ENCODE measurements at regions not wholly inside any gene's neighbourhood (a gene's known extent, or its start where the extent isn't known, plus 50 kb on each side); places are given as distances from the start of the nearest gene placed in this dataset.

- no peak overlapping the region for H3K4me3 Mint-ChIP-seq (ENCODE audit: unreplicated experiment)
- no peaks in the 10 kb centered on the region for H3K9me3 Mint-ChIP-seq (ENCODE audit: unreplicated experiment)
- H3K4me1 Mint-ChIP-seq (ENCODE audit: unreplicated experiment) = no peaks in the 10 kb centered on the region
- DNase-seq (ENCODE audit: low spot score) = no peak
- no peak overlapping the region for H3K27ac Mint-ChIP-seq (ENCODE audit: unreplicated experiment)
- TF ChIP-seq CTCF (IDR thresholded peaks at IDR 0.05; ENCODE audit: unreplicated experiment) = no peak
- no peaks in the 10 kb centered on the region for H3K36me3 Mint-ChIP-seq (ENCODE audit: low read depth, unreplicated experiment)
- no peaks in the 10 kb centered on the region for H3K27me3 Mint-ChIP-seq (ENCODE audit: unreplicated experiment)
Measured at GRCh38 chr6:155854787-155855186, 399.1 kb upstream of the NOX3 start.

- no peak for DNase-seq (ENCODE audit: low spot score)
- Mint-ChIP-seq H3K27me3 (ENCODE audit: unreplicated experiment) (no peaks in the 10 kb centered on the region), H3K36me3 (ENCODE audit: low read depth, unreplicated experiment) (no peaks in the 10 kb centered on the region), H3K4me1 (ENCODE audit: unreplicated experiment) (no peaks in the 10 kb centered on the region), H3K4me3 (ENCODE audit: unreplicated experiment) (no peak overlapping the region), H3K27ac (ENCODE audit: unreplicated experiment) (no peak overlapping the region), H3K9me3 (ENCODE audit: unreplicated experiment) (no peaks in the 10 kb centered on the region)
- no peak for TF ChIP-seq CTCF (IDR thresholded peaks at IDR 0.05; ENCODE audit: unreplicated experiment)
Measured at GRCh38 chr6:155853011-155853410, 397.4 kb upstream of the NOX3 start.

- H3K27ac Mint-ChIP-seq (ENCODE audit: unreplicated experiment) = no peak overlapping the region
- no peaks in the 10 kb centered on the region for H3K36me3 Mint-ChIP-seq (ENCODE audit: low read depth, unreplicated experiment)
- no peak for TF ChIP-seq CTCF (IDR thresholded peaks at IDR 0.05; ENCODE audit: unreplicated experiment)
- no peaks in the 10 kb centered on the region for H3K27me3 Mint-ChIP-seq (ENCODE audit: unreplicated experiment)
- no peaks in the 10 kb centered on the region for H3K4me1 Mint-ChIP-seq (ENCODE audit: unreplicated experiment)
- no peak overlapping the region for H3K4me3 Mint-ChIP-seq (ENCODE audit: unreplicated experiment)
- DNase-seq (ENCODE audit: low spot score) = no peak
- H3K9me3 Mint-ChIP-seq (ENCODE audit: unreplicated experiment) = no peaks in the 10 kb centered on the region
Measured at GRCh38 chr6:155850408-155850841, 394.8 kb upstream of the NOX3 start.

- DNase-seq (ENCODE audit: low spot score) = no peak
- H3K27ac Mint-ChIP-seq (ENCODE audit: unreplicated experiment) = no peak overlapping the region
- H3K36me3 Mint-ChIP-seq (ENCODE audit: low read depth, unreplicated experiment) = no peaks in the 10 kb centered on the region
- H3K4me3 Mint-ChIP-seq (ENCODE audit: unreplicated experiment) = no peak overlapping the region
- H3K27me3 Mint-ChIP-seq (ENCODE audit: unreplicated experiment) = no peaks in the 10 kb centered on the region
- no peaks in the 10 kb centered on the region for H3K4me1 Mint-ChIP-seq (ENCODE audit: unreplicated experiment)
- no peak for TF ChIP-seq CTCF (IDR thresholded peaks at IDR 0.05; ENCODE audit: unreplicated experiment)
- no peaks in the 10 kb centered on the region for H3K9me3 Mint-ChIP-seq (ENCODE audit: unreplicated experiment)
Measured at GRCh38 chr6:155847711-155848110, 392.1 kb upstream of the NOX3 start.

GRCh38 chr6:155837474-155837873 lies 381.8 kb upstream of the NOX3 start:
- Mint-ChIP-seq H3K4me1 (ENCODE audit: unreplicated experiment) (no peaks in the 10 kb centered on the region), H3K27me3 (ENCODE audit: unreplicated experiment) (no peaks in the 10 kb centered on the region), H3K9me3 (ENCODE audit: unreplicated experiment) (no peaks in the 10 kb centered on the region), H3K36me3 (ENCODE audit: low read depth, unreplicated experiment) (no peaks in the 10 kb centered on the region), H3K27ac (ENCODE audit: unreplicated experiment) (no peak overlapping the region), H3K4me3 (ENCODE audit: unreplicated experiment) (no peak overlapping the region)
- no peak for TF ChIP-seq CTCF (IDR thresholded peaks at IDR 0.05; ENCODE audit: unreplicated experiment)
- no peak for DNase-seq (ENCODE audit: low spot score)

Measured in endothelial cell (in vitro differentiated cells).